ENCODE measurements at regions not wholly inside any gene's neighbourhood (a gene's known extent, or its start where the extent isn't known, plus 50 kb on each side); places are given as distances from the start of the nearest gene placed in this dataset.

GRCh38 chr10:117936566-117936965, 110.2 kb downstream of the RAB11FIP2 start:
- TF ChIP-seq POLR2A (IDR thresholded peaks at IDR 0.05): no peak
- TF ChIP-seq CTCF (IDR thresholded peaks at IDR 0.05): no peak

Data from lower leg skin (tissue), 3 donors.